HG03469 (cell line): ENCODE measurements at regions not wholly inside any gene's neighbourhood (a gene's known extent, or its start where the extent isn't known, plus 50 kb on each side); places are given as distances from the start of the nearest gene placed in this dataset.

Source experiments
- ATAC-seq: cut with Tn5 transposase; IDR thresholded peaks from one replicate; pipeline ENCODE4 v1.9.1; 2021; ENCODE audit warnings: mild to moderate bottlenecking, moderate library complexity, moderate number of reproducible peaks; ENCODE audit not compliant: unreplicated experiment

DNA sequence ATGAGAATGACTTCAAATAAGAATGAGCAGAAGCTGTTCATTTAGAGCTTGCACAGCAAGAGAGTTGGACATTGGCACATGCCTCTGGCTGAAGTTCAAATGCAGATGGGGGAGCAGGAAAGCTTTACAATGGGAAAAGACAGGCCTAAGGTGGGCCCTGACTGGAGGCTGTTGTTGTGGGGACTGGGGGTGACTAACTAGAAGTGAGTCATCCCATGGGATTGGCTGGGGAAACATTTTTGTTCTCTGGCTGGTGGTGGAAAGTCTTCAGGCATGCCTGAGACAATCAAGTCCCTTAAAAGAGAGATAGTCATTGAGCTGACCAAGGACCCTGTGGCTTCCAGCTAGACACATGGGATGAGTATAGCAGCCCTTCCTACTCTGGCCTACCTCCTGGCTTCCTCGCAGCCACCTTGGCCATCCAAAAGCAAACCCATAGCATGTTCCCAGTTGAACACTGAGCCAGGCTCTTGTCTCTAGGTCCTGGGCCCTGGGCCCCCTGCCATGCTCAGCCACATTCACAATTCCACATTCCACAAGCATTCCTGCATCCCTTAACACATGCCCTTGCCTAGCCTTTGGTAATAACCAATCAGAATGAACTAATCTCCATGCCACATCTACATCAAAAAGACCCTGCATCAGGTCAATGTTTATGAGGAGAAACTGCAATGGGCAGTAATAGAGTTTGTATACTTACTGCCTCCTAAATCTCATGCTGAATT, 873.4 kb downstream of the NLGN4Y start:
- no peak for ATAC-seq

DNA sequence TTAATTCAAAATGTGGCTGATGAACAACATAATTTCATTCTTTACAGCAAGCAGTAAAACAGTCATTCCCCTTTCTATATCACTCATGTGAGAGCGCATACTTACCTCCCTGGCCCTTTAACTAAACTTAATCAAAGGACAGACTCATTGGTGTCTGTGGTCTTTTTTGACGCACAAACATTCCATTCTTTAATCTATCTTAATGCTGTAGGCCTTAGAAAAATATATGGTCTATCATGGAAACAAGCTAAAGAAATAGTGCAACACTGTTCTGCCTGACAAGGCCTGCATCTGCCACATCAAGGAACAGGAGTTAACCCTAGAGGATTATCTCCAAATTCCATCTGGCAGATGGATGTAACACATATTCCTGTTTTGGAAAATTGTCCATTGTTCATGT, 878.1 kb downstream of the NLGN4Y start:
- ATAC-seq, result no peak

DNA sequence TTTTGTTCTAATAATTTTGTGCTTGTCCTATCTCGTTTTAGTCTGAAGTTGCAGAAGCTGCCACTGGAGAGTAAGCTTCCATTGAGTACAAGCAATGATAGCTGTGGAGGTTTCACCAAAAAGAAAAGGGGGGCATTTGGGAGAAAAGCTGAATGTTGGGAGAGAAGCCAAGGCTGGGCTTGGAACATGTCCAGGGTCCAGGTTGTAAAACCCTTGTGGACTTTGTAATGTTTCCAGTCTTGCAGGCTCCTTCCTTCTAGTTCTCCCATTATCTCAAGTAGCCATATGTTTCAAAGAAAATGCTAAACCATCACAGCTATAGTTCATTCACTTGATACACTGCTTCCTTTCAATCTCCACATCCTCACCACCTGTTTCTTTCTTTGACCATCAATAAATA, 880.2 kb downstream of the NLGN4Y start:
- ATAC-seq, result no peak

DNA sequence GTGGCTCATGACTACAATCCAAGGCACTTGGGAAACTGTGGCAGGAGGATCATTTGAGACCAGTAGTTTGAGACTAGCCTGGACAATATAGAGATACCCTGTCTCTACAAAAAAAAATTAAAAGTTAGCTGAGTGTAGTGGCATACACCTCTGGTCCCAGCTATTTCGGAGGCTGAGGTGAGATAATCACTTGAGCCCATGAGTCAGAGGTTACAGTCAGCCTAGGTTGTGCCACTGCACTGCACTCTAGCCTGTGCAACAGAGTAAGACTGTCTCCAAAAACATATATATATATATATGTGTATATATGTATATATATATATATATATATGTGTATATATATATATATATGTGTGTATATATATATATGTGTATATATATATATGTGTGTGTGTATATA, 890.8 kb downstream of the NLGN4Y start:
- ATAC-seq, result no peak

DNA sequence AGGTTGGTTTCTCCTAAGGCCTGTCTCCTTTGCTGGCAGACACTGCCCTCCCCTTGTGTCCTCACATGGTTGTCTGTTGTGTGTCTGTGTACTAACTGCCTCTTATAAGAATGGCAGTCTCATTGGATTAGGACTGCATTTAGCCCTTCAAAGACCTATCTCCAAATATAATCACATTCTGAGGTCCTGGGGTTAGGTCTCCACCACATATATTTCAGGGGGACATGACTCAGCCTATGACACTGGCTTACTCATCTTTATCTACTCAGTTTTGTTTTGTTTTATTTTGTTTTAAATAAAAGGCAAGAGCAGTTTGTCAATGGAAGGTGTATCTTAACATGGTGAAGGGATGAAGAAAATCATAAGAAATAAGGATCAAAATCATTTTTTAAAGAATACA, 894.3 kb downstream of the NLGN4Y start:
- ATAC-seq, result no peak

DNA sequence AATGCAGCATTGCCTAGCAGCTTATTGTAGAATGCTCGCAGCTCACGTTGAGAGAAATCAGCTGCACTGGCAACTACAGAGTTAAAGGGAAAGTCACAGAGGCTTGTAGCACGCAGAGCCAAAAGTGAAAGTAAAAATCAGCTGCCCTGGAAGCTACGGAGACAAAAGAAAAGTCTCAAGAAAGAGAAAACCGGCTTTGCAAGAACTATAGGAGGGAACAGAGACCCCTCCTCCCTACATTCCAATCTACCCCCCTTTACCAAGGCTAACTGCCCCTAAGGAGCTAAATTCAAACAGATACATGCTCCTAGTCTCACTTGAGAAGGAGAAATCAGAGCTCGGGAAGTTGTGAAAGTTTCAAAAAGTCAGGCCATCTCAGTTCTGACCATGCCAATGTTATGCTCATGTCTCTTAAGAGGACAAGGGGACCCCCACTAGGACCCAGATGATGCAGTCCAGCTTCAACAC, 900.4 kb downstream of the NLGN4Y start:
- ATAC-seq, result peak; percentile 72

DNA sequence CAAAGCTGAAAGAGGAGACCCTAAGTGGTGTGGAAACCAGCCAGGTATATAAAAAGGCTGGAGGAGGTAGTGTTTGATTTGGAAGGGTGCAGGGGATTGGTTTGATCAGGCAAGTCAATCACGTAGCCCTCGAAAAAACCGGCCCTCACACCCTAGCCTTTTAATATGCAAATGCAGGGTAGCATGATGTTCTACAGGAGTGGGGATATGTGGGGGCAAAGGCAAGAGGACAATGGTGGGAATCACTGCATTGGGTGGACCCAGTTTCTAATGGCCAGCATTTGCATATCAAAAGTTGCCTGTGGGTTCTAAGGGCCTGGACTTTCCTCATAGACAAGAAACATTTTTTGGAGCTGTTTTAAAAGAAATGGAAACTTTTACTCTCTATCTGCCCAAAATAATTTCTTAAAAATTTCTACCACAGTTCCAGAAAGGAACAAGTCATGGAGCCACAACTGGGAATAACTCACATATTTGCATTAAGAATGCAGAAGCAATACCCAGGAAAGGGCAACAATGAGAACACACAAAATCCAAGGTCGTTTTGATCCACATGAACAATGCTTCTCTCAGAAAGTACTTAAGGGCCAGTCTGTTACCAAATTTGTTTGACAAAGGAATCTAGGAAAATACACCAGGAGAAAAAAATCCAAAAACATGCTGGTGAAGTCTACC, 915.8 kb downstream of the NLGN4Y start:
- no peak for ATAC-seq

DNA sequence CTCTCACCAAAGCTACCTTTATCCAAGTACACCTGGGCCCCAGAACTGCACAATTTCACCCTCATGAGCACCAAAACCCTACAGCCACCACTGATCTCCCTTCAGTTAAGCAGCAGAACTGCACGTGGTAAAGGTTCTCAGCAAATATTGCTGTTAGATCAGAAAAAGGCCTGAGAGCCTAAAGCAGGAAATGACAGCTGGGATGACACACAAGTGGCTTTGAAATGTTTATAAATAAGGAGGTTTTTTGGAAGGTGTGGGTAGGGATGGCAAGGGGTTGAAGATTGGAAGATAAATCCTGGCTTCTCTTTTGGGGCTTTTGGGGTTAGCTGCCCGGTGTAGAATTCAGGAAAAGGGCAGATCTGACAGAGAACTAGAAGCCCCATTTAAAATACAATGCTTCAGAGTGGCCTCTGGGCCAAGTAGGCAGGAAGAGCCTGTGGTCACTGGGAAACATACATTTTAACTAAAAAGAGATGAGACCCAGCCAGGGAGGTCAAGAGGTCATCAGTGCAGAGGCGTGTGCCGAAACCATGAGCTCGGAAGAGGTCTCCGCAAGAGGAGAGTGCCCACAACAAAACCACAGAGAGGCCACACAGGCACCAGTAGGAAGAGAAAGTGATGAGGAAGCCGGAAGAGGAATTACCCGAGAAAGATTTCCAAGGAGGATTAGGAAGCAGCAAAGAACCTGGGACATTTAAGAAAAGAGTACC, 916.5 kb downstream of the NLGN4Y start:
- ATAC-seq, result no peak

DNA sequence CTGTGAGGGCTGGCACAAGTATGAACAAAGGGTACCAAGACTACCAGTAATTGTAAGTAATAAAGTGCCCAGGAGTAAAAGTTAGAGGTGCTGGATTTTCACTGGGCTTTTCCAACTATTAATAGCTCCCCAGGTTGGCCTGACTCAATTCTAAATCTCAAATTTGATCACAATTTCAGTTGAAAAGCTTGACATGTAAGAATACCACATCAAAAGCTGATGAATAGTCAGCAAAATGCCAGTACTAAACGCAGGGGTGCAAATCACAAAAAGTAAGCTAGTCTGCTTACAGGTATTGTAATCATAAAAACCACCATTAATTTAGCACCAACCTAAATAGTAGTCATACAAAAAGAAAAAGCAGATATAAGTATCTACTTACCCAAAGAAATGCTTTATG, 917.5 kb downstream of the NLGN4Y start:
- no peak for ATAC-seq

DNA sequence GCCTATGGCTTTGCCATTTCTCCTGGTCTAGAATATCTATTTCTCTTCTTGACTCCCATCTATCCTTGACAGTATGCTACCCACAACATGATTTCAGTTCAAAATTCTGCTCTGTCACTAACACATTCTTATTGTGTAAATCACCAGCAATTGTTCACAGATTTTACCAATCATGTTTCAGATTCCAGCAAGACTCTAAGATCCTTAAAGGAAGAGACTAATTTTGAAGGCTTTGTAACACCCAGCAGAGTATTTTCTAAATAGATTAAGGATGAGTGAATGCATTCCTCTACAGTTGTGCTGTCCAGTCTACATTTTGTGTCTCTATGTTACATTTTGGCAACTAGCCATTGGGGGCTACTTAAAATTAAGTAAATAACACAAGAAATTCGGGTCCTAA, 921.5 kb downstream of the NLGN4Y start:
- no peak for ATAC-seq

DNA sequence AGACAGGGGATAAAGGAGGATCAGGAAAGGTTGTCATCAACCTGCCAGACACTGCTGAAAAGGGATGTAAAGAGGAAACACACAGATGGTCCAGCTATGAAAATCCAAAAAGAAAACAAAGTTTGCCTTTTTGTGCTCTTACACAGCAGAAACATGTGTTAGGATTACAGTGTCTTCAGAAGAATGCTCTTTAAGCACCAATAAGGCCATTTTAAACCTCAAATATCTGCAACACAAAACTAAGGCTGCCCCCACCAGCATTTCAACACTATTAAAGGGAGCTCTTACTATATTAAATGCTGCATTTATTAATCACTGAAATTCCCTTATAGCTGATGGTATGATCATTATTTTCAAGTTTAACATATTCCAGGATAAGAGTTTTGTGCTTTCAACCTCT, 922.5 kb downstream of the NLGN4Y start:
- no peak for ATAC-seq

DNA sequence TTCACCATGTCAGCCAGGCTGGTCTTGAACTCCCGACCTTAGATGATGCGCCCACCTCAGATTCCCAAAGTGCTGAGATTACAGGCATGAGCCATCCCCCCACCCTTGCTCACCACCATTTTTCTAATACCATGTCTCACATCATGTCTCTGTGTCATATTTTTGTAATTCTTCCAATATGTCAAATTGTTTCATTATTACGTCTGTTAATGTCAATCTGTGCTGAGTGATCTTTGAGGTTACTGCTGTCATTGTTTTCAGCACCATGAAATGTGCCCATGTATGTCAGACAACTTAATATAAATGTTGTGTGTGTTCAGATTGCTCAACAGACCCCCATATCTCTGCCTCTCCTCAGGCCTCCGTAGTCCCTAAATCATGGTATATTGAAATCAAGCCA, 923.6 kb downstream of the NLGN4Y start:
- ATAC-seq, result no peak

DNA sequence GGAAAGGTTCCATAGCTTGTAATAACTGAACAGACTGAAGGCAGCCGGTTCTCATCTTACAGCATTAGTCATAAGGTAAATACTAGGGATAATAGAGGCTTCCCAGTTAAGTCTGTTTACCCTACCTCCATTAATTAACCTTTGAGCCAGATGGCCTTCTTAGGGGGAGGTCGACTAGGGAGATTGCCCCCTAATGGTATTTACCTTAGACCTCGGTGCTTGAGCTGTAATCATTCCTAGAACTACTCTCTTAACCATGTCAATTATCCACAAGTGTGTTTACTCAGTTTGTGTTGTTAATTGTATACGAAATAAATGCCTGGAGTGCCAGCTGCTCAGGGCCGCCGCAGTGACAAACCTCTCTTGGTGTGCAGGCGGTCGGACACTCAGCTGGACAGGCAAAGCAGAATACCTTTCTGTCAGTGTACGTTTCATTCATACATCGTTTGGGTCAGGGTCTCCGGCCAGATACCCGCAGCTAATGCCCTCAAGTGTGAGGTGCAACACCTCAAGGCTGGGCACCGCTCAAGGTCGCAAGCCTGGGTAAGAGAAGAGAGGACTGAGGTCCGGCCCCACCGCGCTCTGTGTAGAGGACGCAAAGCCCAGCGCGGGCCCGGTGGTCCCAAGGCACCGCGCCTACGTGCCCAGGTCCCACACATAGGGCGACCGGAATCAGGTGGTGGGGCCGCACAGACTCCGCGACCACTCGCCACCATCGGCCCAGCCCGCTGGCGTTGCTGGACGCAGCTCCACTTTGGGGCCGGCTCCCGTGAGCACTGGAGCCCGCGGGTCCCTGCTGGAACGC, 931.0 kb downstream of the NLGN4Y start:
- no peak for ATAC-seq

DNA sequence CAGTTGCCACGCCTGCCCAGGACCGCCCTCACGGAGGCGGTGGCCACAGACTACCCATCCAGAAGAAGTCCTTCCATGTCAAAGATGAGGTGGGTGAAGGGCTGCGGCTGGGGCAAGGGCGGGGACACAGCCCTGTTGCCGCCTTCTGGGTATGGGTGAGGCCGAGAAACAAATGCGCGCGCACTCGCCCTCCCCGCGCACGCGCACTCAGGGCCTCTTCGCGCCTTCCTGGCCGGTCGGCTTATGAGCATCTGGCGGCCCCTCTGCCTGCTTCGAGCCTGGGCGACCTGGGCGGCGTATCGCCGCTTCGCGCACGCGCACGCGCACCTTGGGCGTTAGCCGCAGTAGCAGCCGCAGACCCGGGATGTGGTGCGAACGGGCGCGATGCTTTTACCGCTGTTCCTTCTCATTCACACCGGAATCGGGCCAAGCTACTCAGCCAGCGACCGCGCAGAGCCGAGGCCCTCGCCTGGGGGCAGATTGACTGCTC, 931.7 kb downstream of the NLGN4Y start:
- ATAC-seq, result no peak

DNA sequence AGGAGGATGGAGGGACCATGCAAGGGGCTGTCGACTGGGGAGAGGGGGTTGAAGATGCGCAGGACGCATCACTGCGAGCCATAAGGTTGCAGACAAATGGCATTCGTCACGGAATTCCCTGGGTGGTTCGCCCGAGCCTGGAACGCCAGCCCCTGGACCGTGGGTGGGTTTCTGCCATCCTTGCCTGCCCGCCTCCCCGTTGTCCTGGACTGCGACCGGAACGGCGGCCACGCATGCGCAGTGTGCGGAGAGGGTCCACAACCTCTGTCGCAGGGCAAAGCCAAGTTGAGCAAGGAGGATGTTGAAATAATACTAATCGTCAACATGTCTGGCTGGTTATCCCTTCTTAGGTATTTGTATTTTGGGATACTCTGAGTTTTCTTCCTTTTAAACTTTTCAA, 932.2 kb downstream of the NLGN4Y start:
- no peak for ATAC-seq

DNA sequence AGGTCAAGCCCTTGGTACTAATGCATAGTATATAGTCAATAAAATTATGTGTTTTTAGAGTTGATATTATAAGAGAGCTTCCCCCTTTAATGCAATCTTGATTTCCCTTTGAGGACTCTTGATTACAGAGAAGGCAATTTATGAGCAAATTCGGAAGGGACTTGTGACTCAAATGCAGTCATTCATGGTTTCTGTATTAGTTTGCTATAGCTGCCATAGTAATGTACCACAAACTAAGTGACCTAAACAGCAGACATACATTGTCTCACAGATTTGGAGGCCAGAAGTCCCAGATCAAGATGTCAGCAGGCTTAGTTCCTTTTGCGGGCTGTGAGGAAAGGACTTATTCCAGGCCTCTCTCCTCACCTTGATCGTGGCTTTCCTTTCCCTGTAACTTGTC, 933.4 kb downstream of the NLGN4Y start:
- ATAC-seq, result no peak

DNA sequence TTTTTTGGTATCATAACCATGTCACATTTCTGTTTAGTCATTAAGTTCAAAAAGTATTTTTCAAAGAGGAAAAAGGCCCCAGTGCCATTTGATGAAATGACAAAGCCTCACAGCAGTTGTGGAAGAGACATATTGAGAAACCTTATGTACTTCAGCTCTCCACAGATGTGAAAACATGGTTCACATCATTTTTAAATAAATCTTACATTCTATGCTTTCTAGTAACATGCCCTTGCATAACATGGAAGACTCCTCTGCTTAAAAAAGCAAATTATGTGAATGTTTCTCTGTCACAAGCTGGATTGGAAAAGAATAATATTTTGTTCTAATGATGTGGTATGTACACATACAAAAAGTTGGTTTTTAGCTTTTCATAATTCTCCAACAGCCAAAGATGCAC, 934.1 kb downstream of the NLGN4Y start:
- ATAC-seq, result no peak

DNA sequence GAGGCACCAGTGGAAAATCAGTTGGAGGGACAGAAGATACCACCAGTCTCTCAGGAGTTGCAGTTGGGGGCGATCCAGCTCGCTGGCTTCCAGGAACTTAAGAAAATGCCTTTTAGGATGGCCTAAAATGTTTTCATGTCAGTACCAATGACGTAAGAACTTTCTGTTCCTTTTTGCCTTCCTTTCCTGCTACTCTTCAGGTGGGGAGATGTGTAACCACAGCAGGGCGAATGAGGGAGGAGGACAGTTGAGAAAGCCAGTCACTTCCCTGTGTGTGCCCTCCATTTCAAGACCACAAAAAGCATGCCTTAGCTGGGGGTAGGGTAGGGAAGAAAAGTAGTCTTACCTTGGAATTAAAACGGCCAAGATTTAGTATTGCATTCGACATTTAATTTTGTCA, 941.6 kb downstream of the NLGN4Y start:
- no peak for ATAC-seq

DNA sequence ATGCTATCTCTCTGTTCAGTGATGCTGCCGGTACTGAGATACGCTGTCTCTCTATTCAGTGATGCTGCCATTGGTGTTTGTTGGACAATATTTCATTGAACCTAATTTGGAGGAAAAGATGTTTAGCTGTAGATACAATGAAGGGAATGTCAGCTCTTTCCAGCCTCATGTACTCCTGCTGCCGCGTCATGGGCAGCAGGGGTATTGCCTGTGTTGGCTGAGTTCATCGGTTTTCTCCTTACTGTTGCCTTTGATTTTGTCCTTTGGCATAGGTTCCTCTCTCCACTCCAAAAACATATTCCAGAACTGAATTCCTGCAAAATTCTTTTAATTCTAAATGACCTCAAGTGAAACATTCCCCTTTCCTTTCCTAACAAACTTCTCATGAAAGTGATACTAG, 942.6 kb downstream of the NLGN4Y start:
- no peak for ATAC-seq

DNA sequence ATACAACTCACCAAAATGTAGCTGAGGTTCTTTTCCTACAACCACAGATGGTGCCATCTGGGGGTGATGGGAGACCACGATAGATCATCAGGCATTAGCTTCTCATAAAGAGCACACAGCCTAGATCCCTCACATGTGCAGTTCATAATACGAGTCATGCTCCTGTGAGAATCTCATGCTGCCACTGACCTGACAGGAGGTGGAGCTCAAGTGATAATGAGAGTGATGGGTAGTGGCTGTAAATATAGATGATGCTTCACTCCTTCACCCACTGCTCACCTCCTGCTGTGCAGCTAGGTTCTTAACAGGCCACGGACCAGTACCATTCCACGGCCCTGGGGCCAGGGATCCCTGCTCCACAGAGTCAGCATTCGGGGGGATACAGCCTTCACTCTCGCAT, 943.8 kb downstream of the NLGN4Y start:
- ATAC-seq, result no peak

DNA sequence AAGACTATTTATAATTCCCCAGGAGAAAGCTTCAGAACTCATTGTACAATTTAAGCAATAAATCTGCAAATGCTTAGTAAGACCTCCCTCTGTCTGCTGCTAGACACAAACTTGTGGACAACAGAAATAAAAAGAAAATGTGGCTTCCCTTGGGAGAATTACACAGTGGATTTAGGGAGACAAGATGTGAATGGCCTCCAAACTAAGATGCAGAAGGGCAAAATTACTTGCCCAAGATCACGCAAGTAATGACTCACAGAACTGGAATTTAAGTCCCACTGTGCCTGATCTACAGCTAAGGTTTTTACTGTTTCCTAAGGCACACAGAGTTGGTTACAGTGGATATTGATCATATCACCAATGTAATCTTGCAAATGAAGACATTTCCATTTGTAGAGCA, 947.0 kb downstream of the NLGN4Y start:
- no peak for ATAC-seq
